ENCODE measurements at regions not wholly inside any gene's neighbourhood (a gene's known extent, or its start where the extent isn't known, plus 50 kb on each side); places are given as distances from the start of the nearest gene placed in this dataset.

DNA sequence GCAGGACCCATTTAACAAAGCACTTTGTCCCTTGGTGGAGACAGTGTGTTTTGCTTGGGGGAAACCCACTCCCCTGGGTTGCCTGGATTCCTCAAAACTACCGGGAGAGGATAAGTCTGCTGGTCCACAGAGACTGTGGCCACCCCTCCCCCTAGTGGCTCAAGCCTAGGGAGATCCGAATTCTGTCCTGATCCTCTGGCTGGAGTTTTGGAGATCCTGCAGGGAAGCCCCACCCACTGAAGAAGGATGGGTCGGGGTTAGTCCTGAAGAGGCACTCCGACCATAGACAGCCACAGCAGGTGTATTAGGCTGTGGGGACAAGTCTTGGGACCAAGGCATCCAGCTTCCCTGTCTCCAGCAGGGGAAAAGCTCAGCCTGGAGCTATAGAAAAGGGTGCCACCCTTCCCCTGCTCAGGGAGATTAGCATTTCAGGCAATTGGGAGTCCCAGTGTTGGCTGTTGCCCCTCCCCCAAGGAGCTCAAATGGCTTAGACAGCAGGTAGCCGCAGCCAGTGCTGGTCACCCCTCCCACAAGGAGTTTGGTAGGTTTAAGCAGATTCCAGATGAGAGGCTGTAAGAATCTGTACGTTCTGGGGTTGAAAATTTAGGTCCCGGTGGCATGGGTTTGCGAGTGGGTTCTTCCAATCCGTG lies 750.0 kb downstream of the TBC1D32 start:
- Histone ChIP-seq H3K4me1 (no peaks in the 10 kb centered on the region), H3K27me3 (no peaks in the 10 kb centered on the region), H3K4me3 (no peak overlapping the region), H3K9me3 (no peaks in the 10 kb centered on the region), H3K36me3 (no peaks in the 10 kb centered on the region), H3K27ac (no peak overlapping the region)
- no peak for DNase-seq
- TF ChIP-seq, protein P1, sequence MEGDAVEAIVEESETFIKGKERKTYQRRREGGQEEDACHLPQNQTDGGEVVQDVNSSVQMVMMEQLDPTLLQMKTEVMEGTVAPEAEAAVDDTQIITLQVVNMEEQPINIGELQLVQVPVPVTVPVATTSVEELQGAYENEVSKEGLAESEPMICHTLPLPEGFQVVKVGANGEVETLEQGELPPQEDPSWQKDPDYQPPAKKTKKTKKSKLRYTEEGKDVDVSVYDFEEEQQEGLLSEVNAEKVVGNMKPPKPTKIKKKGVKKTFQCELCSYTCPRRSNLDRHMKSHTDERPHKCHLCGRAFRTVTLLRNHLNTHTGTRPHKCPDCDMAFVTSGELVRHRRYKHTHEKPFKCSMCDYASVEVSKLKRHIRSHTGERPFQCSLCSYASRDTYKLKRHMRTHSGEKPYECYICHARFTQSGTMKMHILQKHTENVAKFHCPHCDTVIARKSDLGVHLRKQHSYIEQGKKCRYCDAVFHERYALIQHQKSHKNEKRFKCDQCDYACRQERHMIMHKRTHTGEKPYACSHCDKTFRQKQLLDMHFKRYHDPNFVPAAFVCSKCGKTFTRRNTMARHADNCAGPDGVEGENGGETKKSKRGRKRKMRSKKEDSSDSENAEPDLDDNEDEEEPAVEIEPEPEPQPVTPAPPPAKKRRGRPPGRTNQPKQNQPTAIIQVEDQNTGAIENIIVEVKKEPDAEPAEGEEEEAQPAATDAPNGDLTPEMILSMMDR (IDR thresholded peaks at IDR 0.05) = no peak
- TF ChIP-seq POLR2A (IDR thresholded peaks at IDR 0.05) = no peak

DNA sequence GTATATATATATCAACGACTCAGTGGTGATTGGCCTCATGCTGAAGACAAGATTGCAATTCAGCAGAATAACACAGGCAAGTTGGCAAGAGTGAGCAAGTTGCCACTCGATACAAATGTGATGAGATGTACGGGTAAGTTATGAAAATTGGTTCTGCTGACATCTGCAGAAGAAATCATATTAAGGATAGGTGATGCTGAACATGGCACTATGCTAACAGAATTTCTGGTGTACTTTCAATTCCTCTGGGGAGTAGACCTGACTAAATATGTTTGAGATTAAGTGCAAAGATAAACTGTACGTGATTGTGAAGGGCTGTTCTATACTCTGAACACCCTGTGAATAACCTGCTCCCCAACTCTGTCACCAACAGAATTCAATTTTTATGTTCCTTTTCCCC lies 758.2 kb downstream of the TBC1D32 start:
- Histone ChIP-seq H3K27ac (no peak overlapping the region), H3K36me3 (no peaks in the 10 kb centered on the region), H3K4me3 (no peak overlapping the region), H3K4me1 (no peaks in the 10 kb centered on the region), H3K27me3 (no peaks in the 10 kb centered on the region), H3K9me3 (no peaks in the 10 kb centered on the region)
- TF ChIP-seq POLR2A (IDR thresholded peaks at IDR 0.05) = no peak
- TF ChIP-seq, protein P1 (IDR thresholded peaks at IDR 0.05) = no peak
- no peak for DNase-seq

DNA sequence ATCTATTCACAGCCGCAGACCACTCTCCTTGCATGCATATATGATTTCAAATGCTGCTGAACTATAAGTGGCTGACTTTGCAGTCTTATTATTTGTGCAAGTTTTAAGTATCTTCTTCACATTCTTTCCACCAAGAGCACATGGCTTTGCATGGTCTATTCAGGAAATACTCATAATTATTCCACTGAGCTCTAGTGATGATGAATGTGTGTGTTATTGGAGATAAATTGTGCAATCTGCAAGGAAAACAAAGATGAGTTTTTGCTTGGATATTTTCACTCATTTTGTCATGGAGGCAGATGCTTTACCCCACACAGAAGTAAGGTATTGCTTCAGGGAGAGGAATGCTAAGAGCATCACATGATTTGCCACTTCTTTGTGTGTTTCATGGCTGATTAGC lies 764.6 kb downstream of the TBC1D32 start:
- Histone ChIP-seq H3K27me3 (no peaks in the 10 kb centered on the region), H3K9me3 (no peaks in the 10 kb centered on the region), H3K27ac (no peak overlapping the region), H3K4me3 (no peak overlapping the region), H3K4me1 (no peaks in the 10 kb centered on the region), H3K36me3 (no peaks in the 10 kb centered on the region)
- DNase-seq = no peak
- no peak for TF ChIP-seq POLR2A (IDR thresholded peaks at IDR 0.05)
- TF ChIP-seq, protein P1 (IDR thresholded peaks at IDR 0.05) = no peak

DNA sequence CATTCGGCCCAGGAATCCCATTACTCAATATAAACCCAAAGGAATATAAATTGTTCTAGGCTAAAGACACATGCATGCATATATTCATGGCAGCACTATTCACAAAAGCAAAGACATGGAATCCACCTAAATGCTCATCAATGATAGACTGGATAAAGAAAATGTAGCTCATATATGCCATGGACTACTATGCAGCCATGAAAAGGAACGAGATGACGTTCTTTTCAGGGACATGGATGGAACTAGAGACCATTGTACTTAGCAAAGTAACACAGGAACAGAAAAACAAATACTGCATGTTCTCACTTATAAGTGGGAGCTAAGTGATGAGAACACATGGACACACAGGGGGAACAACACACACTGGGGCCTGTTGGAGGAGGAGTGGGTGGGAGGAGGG lies 769.5 kb downstream of the TBC1D32 start:
- Histone ChIP-seq H3K27me3 (no peaks in the 10 kb centered on the region), H3K36me3 (no peaks in the 10 kb centered on the region), H3K4me3 (no peak overlapping the region), H3K9me3 (no peaks in the 10 kb centered on the region), H3K4me1 (no peaks in the 10 kb centered on the region), H3K27ac (no peak overlapping the region)
- DNase-seq = no peak
- TF ChIP-seq POLR2A (IDR thresholded peaks at IDR 0.05) = no peak
- TF ChIP-seq, protein P1 (IDR thresholded peaks at IDR 0.05) = no peak

DNA sequence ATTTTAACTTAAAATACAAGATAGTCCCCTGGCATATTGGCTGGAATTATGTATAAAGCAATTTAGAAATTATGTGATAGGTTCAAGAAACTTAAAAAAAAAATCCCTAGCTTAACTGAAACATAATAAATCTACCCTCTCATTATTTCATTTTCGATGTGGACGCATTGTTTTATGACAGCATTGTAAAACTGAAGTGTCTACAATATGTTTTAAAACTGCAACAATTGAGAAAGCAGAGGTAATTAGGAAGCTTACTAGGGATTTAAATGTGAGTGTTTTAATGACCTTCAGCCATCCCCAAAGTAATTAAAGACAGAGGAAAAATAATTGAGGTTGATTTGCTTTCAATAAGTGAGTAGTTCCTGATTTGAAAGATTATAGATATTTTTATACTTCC lies 776.0 kb downstream of the TBC1D32 start:
- H3K36me3 ChIP-seq = no peaks in the 10 kb centered on the region
- no peaks in the 10 kb centered on the region for H3K4me1 ChIP-seq
- no peaks in the 10 kb centered on the region for H3K9me3 ChIP-seq
- no peak for DNase-seq
- no peak for TF ChIP-seq POLR2A (IDR thresholded peaks at IDR 0.05)
- TF ChIP-seq, protein P1 (IDR thresholded peaks at IDR 0.05) = no peak
- H3K27me3 ChIP-seq = no peaks in the 10 kb centered on the region
- no peak overlapping the region for H3K27ac ChIP-seq
- H3K4me3 ChIP-seq = no peak overlapping the region

DNA sequence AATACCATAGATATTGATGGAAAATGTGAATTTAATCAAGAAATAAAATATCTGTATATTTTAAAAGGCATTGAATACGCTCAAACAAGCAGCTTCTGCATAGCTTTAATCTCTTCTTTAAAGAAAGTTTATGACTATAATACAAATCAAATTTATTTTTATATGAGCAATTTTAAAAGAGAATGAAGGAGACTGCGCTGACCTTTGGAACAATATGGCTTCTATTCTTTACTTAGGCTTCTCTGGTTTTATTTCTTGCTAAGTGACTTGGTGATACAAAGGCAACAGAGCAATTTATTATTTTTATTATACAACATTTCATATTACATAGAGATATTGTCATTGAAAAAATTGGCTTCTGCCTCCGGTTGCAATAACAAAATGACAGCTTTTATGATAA lies 776.7 kb downstream of the TBC1D32 start:
- DNase-seq = no peak

More for the DNA sequence above, 776.7 kb downstream of the TBC1D32 start:
- TF ChIP-seq, protein P1 (IDR thresholded peaks at IDR 0.05) = no peak
- TF ChIP-seq POLR2A (IDR thresholded peaks at IDR 0.05) = no peak
- no peak overlapping the region for H3K4me3 ChIP-seq
- H3K36me3 ChIP-seq = no peaks in the 10 kb centered on the region
- H3K4me1 ChIP-seq = no peaks in the 10 kb centered on the region
- no peaks in the 10 kb centered on the region for H3K9me3 ChIP-seq
- H3K27ac ChIP-seq = no peak overlapping the region
- H3K27me3 ChIP-seq = no peaks in the 10 kb centered on the region

Measured in Peyer's patch (tissue), 4 donors.